CD4-positive, alpha-beta memory T cell (primary cell): ENCODE measurements at regions not wholly inside any gene's neighbourhood (a gene's known extent, or its start where the extent isn't known, plus 50 kb on each side); places are given as distances from the start of the nearest gene placed in this dataset.

Experiments used
- CTCF ChIA-PET: fragments of 350-600 bp; sonication (Branson Sonifier 250); formaldehyde crosslinking; loops from one replicate; lab custom pipeline; 2021; ENCODE audit warnings: inconsistent platforms; ENCODE audit not compliant: partially characterized antibody; lab: Charles Lee
- POLR2A ChIA-PET: fragments of 350-600 bp; sonication (Branson Sonifier 250); formaldehyde crosslinking; loops from one replicate; lab custom pipeline; 2021; ENCODE audit not compliant: partially characterized antibody; lab: Charles Lee
- DNase-seq, 5 donors: peaks; one replicate each; pipeline versions ENCODE4 v3.0.0 to v3.0.0-alpha.2; 2020 to 2022; ENCODE audit warnings: mixed read lengths in 1 of 5
- H3K27ac ChIP-seq: one replicate; pipeline ENCODE4 v1.7.0; 2013; ENCODE audit warnings: low read depth, low read length
- H3K27me3 ChIP-seq: 2 replicates; pipeline ENCODE4 v1.7.0; 2013; ENCODE audit warnings: mild to moderate bottlenecking, low read length, moderate library complexity; ENCODE audit not compliant: insufficient read depth
- H3K36me3 ChIP-seq: 2 replicates; pipeline ENCODE4 v1.7.0; 2013; ENCODE audit warnings: mild to moderate bottlenecking, low read length, moderate library complexity; ENCODE audit not compliant: insufficient read depth
- H3K4me1 ChIP-seq: 2 replicates; pipeline ENCODE4 v1.7.0; 2013; ENCODE audit warnings: mild to moderate bottlenecking, low read length, moderate library complexity; ENCODE audit not compliant: insufficient read depth
- H3K4me3 ChIP-seq, 2 donors: one replicate each; pipeline ENCODE4 v1.7.0; 2013; ENCODE audit warnings: low read length in 2 of 2, mild to moderate bottlenecking in 1 of 2
- H3K9me3 ChIP-seq, 2 donors: one replicate each; pipeline ENCODE4 v1.7.0; 2013; ENCODE audit warnings: low read length in 2 of 2, control low read depth in 1 of 2; ENCODE audit not compliant: control insufficient read depth in 1 of 2
- H3K27ac Mint-ChIP-seq, 7 donors: one replicate each; pipeline ENCODE4 v1.8.0; 2020 to 2021; ENCODE audit warnings: mixed read lengths in 7 of 7, mild to moderate bottlenecking in 6 of 7, inconsistent platforms in 3 of 7, moderate library complexity in 3 of 7
- H3K27me3 Mint-ChIP-seq, 2 donors: one replicate each; pipeline ENCODE4 v1.8.0; 2020 to 2021; ENCODE audit warnings: mixed read lengths in 2 of 2
- H3K36me3 Mint-ChIP-seq, 2 donors: one replicate each; pipeline ENCODE4 v1.8.0; 2020 to 2021; ENCODE audit warnings: mixed read lengths in 2 of 2, inconsistent platforms in 1 of 2, mild to moderate bottlenecking in 1 of 2
- H3K4me1 Mint-ChIP-seq, 4 donors: one replicate each; pipeline ENCODE4 v1.8.0; 2020 to 2021; ENCODE audit warnings: mixed read lengths in 4 of 4, mild to moderate bottlenecking in 1 of 4
- H3K4me3 Mint-ChIP-seq, 8 donors: one replicate each; pipeline ENCODE4 v1.8.0; 2020 to 2021; ENCODE audit warnings: mixed read lengths in 8 of 8, mild to moderate bottlenecking in 7 of 8, moderate library complexity in 6 of 8, inconsistent platforms in 3 of 8
- H3K9me3 Mint-ChIP-seq, 8 donors: one replicate each; pipeline ENCODE4 v1.8.0; 2020 to 2021; ENCODE audit warnings: mixed read lengths in 8 of 8, mild to moderate bottlenecking in 5 of 8, inconsistent platforms in 3 of 8, moderate library complexity in 1 of 8
- intact Hi-C: fragments of 100-400 bp; cut with micrococcal nuclease; formaldehyde crosslinking; loops from one replicate; pipeline ENCODE4 v1.15.1; 2023

- Histone ChIP-seq H3K36me3 (no peaks in the 10 kb centered on the region), H3K9me3 (no peaks in the 10 kb centered on the region), H3K27me3 (no peaks in the 10 kb centered on the region), H3K4me3 (no peak overlapping the region), H3K4me1 (no peaks in the 10 kb centered on the region), H3K27ac (no peak overlapping the region)
- no peaks in the 10 kb centered on the region for H3K36me3 Mint-ChIP-seq
- peaks cover 0 to 15% (median 9%) of the 10 kb centered on the region in 8 donors for H3K9me3 Mint-ChIP-seq
- CTCF ChIA-PET: no interaction called here
- no peak for DNase-seq
- POLR2A ChIA-PET: no interaction called here
- H3K4me1 Mint-ChIP-seq: no peaks in the 10 kb centered on the region
- no peak overlapping the region for H3K4me3 Mint-ChIP-seq
- no peak overlapping the region for H3K27ac Mint-ChIP-seq
- peaks cover 0 to 2% of the 10 kb centered on the region in 2 donors for H3K27me3 Mint-ChIP-seq
- intact Hi-C loops: no loop called here
Measured at GRCh38 chr20:19897891-19898290, 119.3 kb upstream of the NAA20 start.

DNA sequence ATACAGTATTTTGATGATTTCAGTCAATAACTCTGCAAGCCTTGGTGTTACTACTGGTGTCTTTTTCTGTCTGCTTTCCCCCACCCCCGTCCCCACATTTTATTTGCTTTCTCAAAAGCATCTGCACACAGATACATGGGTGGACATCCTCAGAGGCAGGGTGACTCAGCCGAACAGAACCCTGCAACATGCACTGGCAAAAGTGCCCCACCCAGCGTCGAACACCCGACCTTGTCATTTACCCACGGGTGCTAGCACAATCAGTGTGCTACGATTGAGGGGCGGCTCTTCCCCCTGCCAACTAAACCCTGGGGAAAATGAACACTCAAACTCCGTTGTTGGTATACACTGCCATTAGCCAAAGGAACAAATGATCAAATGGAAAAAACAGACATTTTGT lies 115.9 kb upstream of the NAA20 start:
- Histone ChIP-seq H3K9me3 (no peaks in the 10 kb centered on the region), H3K27ac (no peak overlapping the region), H3K36me3 (no peaks in the 10 kb centered on the region), H3K27me3 (no peaks in the 10 kb centered on the region), H3K4me1 (no peaks in the 10 kb centered on the region), H3K4me3 (no peak overlapping the region)
- H3K27me3 Mint-ChIP-seq: peaks cover 0 to 1% of the 10 kb centered on the region in 2 donors
- intact Hi-C loops: no loop called here
- H3K36me3 Mint-ChIP-seq: no peaks in the 10 kb centered on the region
- peaks cover 0 to 4% (median 2%) of the 10 kb centered on the region in 4 donors for H3K4me1 Mint-ChIP-seq
- H3K4me3 Mint-ChIP-seq: no peak overlapping the region
- ChIA-PET CTCF (no interaction called here), POLR2A (no interaction called here)
- DNase-seq: no peak
- no peak overlapping the region for H3K27ac Mint-ChIP-seq
- H3K9me3 Mint-ChIP-seq: peaks cover 0 to 15% (median 9%) of the 10 kb centered on the region in 8 donors

- H3K27me3 Mint-ChIP-seq: no peaks in the 10 kb centered on the region
Measured at GRCh38 chr20:19903168-19903811, 113.9 kb upstream of the NAA20 start.

DNA sequence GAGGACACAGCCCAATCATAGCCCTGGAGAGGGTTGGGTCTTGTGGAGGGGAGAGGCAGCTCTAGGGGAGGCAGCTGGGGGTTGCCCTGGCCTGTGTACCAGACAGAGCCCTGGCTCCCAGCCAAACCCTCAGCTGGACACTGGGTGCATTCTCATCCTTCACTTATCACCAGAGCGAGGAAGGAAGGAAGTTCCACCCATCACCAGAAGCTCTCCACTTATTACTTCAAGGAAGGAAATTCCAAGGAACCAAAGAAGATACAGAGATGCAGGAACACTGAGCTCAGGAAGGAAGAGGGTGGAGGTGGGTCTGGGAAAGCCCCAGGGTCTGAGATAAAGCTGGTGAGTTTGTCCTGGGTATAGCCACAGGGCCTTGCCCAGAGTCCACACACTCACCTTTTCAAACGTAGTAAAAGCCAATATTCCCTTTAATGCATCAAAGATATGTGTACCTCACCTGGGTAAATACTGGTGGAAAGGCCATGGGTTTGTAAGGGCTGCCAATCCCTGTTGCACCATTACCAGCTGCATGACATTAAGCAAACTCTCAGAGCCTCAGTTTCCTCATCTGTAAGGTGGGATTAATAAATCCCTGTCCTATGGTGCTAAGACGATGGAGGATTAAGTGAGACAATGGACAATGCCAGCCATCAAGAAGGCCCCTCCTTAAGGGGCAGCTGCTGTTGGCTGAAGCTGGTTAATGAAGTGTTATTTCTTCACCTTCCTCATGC lies 109.7 kb upstream of the NAA20 start:
- no peaks in the 10 kb centered on the region for H3K9me3 Mint-ChIP-seq
- ChIA-PET POLR2A (no interaction called here), CTCF (interaction anchor here (1.4 kb wide), 2 partner anchors 9 to 69 kb away, joined by 3 read pairs; no protein-coding TSS in a partner anchor)
- no peak overlapping the region for H3K4me3 ChIP-seq
- H3K27ac Mint-ChIP-seq: no peak overlapping the region
- no peaks in the 10 kb centered on the region for H3K36me3 ChIP-seq
- H3K4me1 Mint-ChIP-seq: peaks cover 0 to 7% (median 2%) of the 10 kb centered on the region in 4 donors
- no peaks in the 10 kb centered on the region for H3K9me3 ChIP-seq
- H3K4me1 ChIP-seq: no peaks in the 10 kb centered on the region
- no peak overlapping the region for H3K4me3 Mint-ChIP-seq
- no peak overlapping the region for H3K27ac ChIP-seq
- intact Hi-C loops: no loop called here
- H3K36me3 Mint-ChIP-seq: no peaks in the 10 kb centered on the region
- no peaks in the 10 kb centered on the region for H3K27me3 Mint-ChIP-seq
- DNase-seq: no peak
- no peaks in the 10 kb centered on the region for H3K27me3 ChIP-seq

More at GRCh38 chr20:19903168-19903811, 113.9 kb upstream of the NAA20 start:
- Mint-ChIP-seq H3K27ac (peak overlapping the region in 1 of 7 donors; percentile 34), H3K4me1 (peaks cover 0 to 4% (median 2%) of the 10 kb centered on the region in 4 donors), H3K9me3 (peaks cover 0 to 13% (median 9%) of the 10 kb centered on the region in 8 donors), H3K36me3 (no peaks in the 10 kb centered on the region), H3K4me3 (no peak overlapping the region)
- H3K36me3 ChIP-seq: no peaks in the 10 kb centered on the region
- POLR2A ChIA-PET: no interaction called here
- no peak overlapping the region for H3K4me3 ChIP-seq
- no peaks in the 10 kb centered on the region for H3K4me1 ChIP-seq
- intact Hi-C loops: loop anchor here (1.0 kb wide), 1 partner anchor 92 kb away; no protein-coding TSS in a partner anchor
- CTCF ChIA-PET: interaction anchor here (1.0 to 1.2 kb wide), 2 partner anchors 9 to 90 kb away, joined by 3 to 4 read pairs; no protein-coding TSS in a partner anchor
- H3K9me3 ChIP-seq: no peaks in the 10 kb centered on the region
- H3K27me3 ChIP-seq: no peaks in the 10 kb centered on the region
- peak in 4 of 5 donors; percentile 9 to 22 (median 14) for DNase-seq
- H3K27ac ChIP-seq: no peak overlapping the region

DNA sequence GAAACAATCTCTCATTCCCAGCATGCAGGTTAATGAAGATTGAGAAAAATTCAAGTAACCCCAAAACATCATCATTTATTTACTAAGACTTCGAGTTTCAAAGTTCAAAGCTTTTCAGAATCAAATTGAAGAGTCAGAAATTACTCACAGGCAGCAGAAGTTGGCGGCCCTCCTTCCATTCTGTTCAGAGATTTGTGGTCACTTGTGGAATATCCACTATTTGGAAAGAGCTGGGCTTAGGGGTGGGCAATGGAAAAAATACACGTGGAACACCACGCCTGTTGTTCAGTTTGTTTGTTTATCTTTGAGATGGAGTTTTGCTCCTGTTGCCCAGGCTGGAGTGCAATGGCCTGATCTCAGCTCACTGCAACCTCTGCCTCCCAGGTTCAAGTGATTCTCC lies 108.6 kb upstream of the NAA20 start:
- ChIA-PET CTCF (interaction anchor here (1.4 kb wide), 1 partner anchor 68 kb away, joined by 3 read pairs; no protein-coding TSS in a partner anchor), POLR2A (no interaction called here)
- no peaks in the 10 kb centered on the region for H3K27me3 Mint-ChIP-seq

DNA sequence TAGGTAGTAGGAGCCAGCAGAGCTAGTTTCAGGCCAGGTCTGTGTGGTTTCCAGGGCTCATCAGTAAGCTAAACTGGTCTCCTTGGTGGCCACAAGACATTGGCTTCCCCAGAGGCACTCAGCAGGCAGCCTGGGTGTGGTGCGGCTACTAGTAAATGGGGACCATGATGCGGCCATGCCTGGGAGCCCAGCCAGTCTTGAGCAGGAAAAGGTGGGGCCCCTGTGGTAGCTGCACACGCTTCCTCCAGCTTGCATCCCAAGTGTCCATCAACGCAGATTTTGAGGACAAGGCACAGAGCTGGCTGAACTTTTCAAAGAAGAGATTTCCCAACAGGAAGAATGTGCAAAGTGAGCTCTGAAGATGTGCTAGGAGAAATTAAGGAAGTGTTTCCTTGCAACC lies 107.4 kb upstream of the NAA20 start:
- no peak overlapping the region for H3K27ac ChIP-seq
- H3K27me3 ChIP-seq: no peaks in the 10 kb centered on the region
- H3K9me3 ChIP-seq: no peaks in the 10 kb centered on the region
- H3K36me3 ChIP-seq: no peaks in the 10 kb centered on the region
- Mint-ChIP-seq H3K9me3 (peaks cover 0 to 2% (median 0%) of the 10 kb centered on the region in 8 donors), H3K27me3 (no peaks in the 10 kb centered on the region), H3K27ac (no peak overlapping the region), H3K4me1 (peaks cover 0 to 3% (median 0%) of the 10 kb centered on the region in 4 donors), H3K36me3 (no peaks in the 10 kb centered on the region), H3K4me3 (no peak overlapping the region)
- ChIA-PET CTCF (no interaction called here), POLR2A (no interaction called here)
- H3K4me1 ChIP-seq: no peaks in the 10 kb centered on the region
- intact Hi-C loops: no loop called here
- no peak for DNase-seq
- no peak overlapping the region for H3K4me3 ChIP-seq

More for the DNA sequence above, 108.6 kb upstream of the NAA20 start:
- H3K27ac Mint-ChIP-seq: no peak overlapping the region
- intact Hi-C loops: no loop called here
- no peak for DNase-seq
- Histone ChIP-seq H3K4me1 (no peaks in the 10 kb centered on the region), H3K4me3 (no peak overlapping the region), H3K27me3 (no peaks in the 10 kb centered on the region), H3K27ac (no peak overlapping the region), H3K9me3 (no peaks in the 10 kb centered on the region), H3K36me3 (no peaks in the 10 kb centered on the region)
- no peaks in the 10 kb centered on the region for H3K36me3 Mint-ChIP-seq
- no peak overlapping the region for H3K4me3 Mint-ChIP-seq
- H3K4me1 Mint-ChIP-seq: peaks cover 0 to 3% (median 0%) of the 10 kb centered on the region in 4 donors
- peaks cover 0 to 2% (median 0%) of the 10 kb centered on the region in 8 donors for H3K9me3 Mint-ChIP-seq

DNA sequence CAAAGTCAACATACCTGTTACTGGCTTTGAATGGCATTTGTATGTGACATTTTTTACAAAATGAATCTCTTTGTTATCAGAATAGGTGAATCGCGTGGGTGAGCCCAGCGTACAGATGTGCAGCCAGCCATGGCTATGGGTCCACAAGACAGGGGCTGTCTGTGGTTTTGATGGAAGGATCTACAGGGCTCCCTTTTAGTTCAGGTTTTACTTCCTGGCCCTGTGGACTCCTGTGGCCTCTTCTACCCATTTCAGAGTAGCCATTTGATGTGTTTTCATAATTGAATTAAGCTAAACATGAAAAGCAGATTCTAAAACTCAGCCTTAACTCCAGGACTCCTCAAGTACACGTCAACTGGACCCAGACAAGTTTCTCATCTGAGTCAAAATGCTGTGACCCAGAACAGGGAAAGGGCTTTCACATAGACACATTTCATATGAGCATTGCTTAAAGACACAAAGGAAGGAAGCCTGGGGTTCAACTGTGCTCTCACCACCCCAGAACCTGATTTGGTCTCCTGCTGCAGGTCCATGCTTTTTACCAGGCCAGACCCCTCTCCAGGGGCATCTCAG lies 105.3 kb upstream of the NAA20 start:
- Histone ChIP-seq H3K4me1 (no peaks in the 10 kb centered on the region), H3K4me3 (no peak overlapping the region), H3K36me3 (no peaks in the 10 kb centered on the region), H3K27ac (no peak overlapping the region), H3K27me3 (no peaks in the 10 kb centered on the region), H3K9me3 (no peaks in the 10 kb centered on the region)
- no peaks in the 10 kb centered on the region for H3K36me3 Mint-ChIP-seq
- intact Hi-C loops: no loop called here
- H3K4me1 Mint-ChIP-seq: peaks cover 0 to 3% (median 0%) of the 10 kb centered on the region in 4 donors
- peaks cover 8% of the 10 kb centered on the region in 2 donors for H3K27me3 Mint-ChIP-seq
- H3K9me3 Mint-ChIP-seq: peaks cover 0 to 4% (median 0%) of the 10 kb centered on the region in 8 donors
- POLR2A ChIA-PET: no interaction called here
- H3K27ac Mint-ChIP-seq: no peak overlapping the region
- CTCF ChIA-PET: no interaction called here
- DNase-seq: no peak
- H3K4me3 Mint-ChIP-seq: no peak overlapping the region
